DMS114 treated with DMSO at 0.1 percent for 48 hours (cell line): ENCODE measurements at regions not wholly inside any gene's neighbourhood (a gene's known extent, or its start where the extent isn't known, plus 50 kb on each side); places are given as distances from the start of the nearest gene placed in this dataset.

Experiments
- DNase-seq: peaks from one replicate; lab custom pipeline; 2025; ENCODE audit not compliant: unreplicated experiment; lab: John Stamatoyannopoulos, UW

GRCh38 chr4:30930276-30930675 lies 210.1 kb downstream of the PCDH7 start:
- DNase-seq, result no peak

GRCh38 chr4:30932581-30932980 lies 212.4 kb downstream of the PCDH7 start:
- DNase-seq, result no peak

GRCh38 chr4:30939069-30939468 lies 218.9 kb downstream of the PCDH7 start:
- DNase-seq, result no peak

- DNase-seq, result no peak
Measured at GRCh38 chr4:30939684-30940083, 219.5 kb downstream of the PCDH7 start.

GRCh38 chr4:30941641-30942040 lies 221.5 kb downstream of the PCDH7 start:
- no peak for DNase-seq

GRCh38 chr4:30943356-30943755 lies 223.2 kb downstream of the PCDH7 start:
- DNase-seq, result no peak

GRCh38 chr4:30945586-30945985 lies 225.4 kb downstream of the PCDH7 start:
- DNase-seq, result no peak

GRCh38 chr4:30946288-30946687 lies 226.1 kb downstream of the PCDH7 start:
- no peak for DNase-seq

- DNase-seq, result no peak
Measured at GRCh38 chr4:30948653-30949052, 228.5 kb downstream of the PCDH7 start.

GRCh38 chr4:30950737-30951136 lies 230.6 kb downstream of the PCDH7 start:
- no peak for DNase-seq

GRCh38 chr4:30952526-30953219 lies 232.5 kb downstream of the PCDH7 start:
- DNase-seq, result no peak

GRCh38 chr4:30953799-30954198 lies 233.6 kb downstream of the PCDH7 start:
- DNase-seq, result no peak

- DNase-seq, result no peak
Measured at GRCh38 chr4:30956916-30957315, 236.7 kb downstream of the PCDH7 start.

- DNase-seq, result no peak
Measured at GRCh38 chr4:30957706-30958105, 237.5 kb downstream of the PCDH7 start.

GRCh38 chr4:30959781-30960485 lies 239.8 kb downstream of the PCDH7 start:
- no peak for DNase-seq

GRCh38 chr4:30962939-30963338 lies 242.8 kb downstream of the PCDH7 start:
- DNase-seq, result no peak

GRCh38 chr4:30968926-30969325 lies 248.8 kb downstream of the PCDH7 start:
- no peak for DNase-seq

GRCh38 chr4:30972542-30972941 lies 252.4 kb downstream of the PCDH7 start:
- DNase-seq, result no peak

GRCh38 chr4:30973993-30974392 lies 253.8 kb downstream of the PCDH7 start:
- no peak for DNase-seq

GRCh38 chr4:30979402-30979801 lies 259.2 kb downstream of the PCDH7 start:
- DNase-seq, result no peak

- no peak for DNase-seq
Measured at GRCh38 chr4:30989508-30989907, 269.3 kb downstream of the PCDH7 start.

- DNase-seq, result no peak
Measured at GRCh38 chr4:30996841-30997240, 276.7 kb downstream of the PCDH7 start.

- DNase-seq, result no peak
Measured at GRCh38 chr4:31005037-31005436, 284.9 kb downstream of the PCDH7 start.
